ENCODE measurements at regions not wholly inside any gene's neighbourhood (a gene's known extent, or its start where the extent isn't known, plus 50 kb on each side); places are given as distances from the start of the nearest gene placed in this dataset.

GRCh38 chr9:81118416-81118815 lies 570.9 kb downstream of the TLE1 start:
- no peak for DNase-seq (ENCODE audit: low read depth)

GRCh38 chr9:81116340-81117137 lies 572.8 kb downstream of the TLE1 start:
- no peak for DNase-seq (ENCODE audit: low read depth)

- DNase-seq (ENCODE audit: low read depth), result peak; percentile 39
These were observed 575.8 kb downstream of the TLE1 start for GRCh38 chr9:81113453-81114124.

- DNase-seq (ENCODE audit: low read depth), result no peak
These were observed 576.5 kb downstream of the TLE1 start for GRCh38 chr9:81112627-81113452.

- peak; percentile 58 for DNase-seq (ENCODE audit: low read depth)
These were observed 580.5 kb downstream of the TLE1 start for GRCh38 chr9:81108821-81109220.

GRCh38 chr9:81108391-81108790 lies 581.0 kb downstream of the TLE1 start:
- DNase-seq (ENCODE audit: low read depth), result peak; percentile 62

GRCh38 chr9:81103597-81104471 lies 585.5 kb downstream of the TLE1 start:
- no peak for DNase-seq (ENCODE audit: low read depth)

- DNase-seq (ENCODE audit: low read depth), result no peak
These were observed 592.1 kb downstream of the TLE1 start for GRCh38 chr9:81097131-81097847.

GRCh38 chr9:81096625-81097024 lies 592.7 kb downstream of the TLE1 start:
- no peak for DNase-seq (ENCODE audit: low read depth)

- DNase-seq (ENCODE audit: low read depth), result no peak
These were observed 597.3 kb downstream of the TLE1 start for GRCh38 chr9:81092057-81092456.

- no peak for DNase-seq (ENCODE audit: low read depth)
These were observed 601.0 kb downstream of the TLE1 start for GRCh38 chr9:81088341-81088740.

GRCh38 chr9:81086416-81086815 lies 602.9 kb downstream of the TLE1 start:
- no peak for DNase-seq (ENCODE audit: low read depth)

- peak; percentile 66 for DNase-seq (ENCODE audit: low read depth)
These were observed 605.4 kb downstream of the TLE1 start for GRCh38 chr9:81083854-81084512.

- peak; percentile 65 for DNase-seq (ENCODE audit: low read depth)
These were observed 606.3 kb downstream of the TLE1 start for GRCh38 chr9:81083067-81083466.

- peak; percentile 58 for DNase-seq (ENCODE audit: low read depth)
These were observed 607.1 kb downstream of the TLE1 start for GRCh38 chr9:81082221-81082620.

GRCh38 chr9:81080900-81081299 lies 608.4 kb downstream of the TLE1 start:
- DNase-seq (ENCODE audit: low read depth), result no peak

- no peak for DNase-seq (ENCODE audit: low read depth)
These were observed 609.2 kb downstream of the TLE1 start for GRCh38 chr9:81080185-81080584.

GRCh38 chr9:81079055-81079454 lies 610.3 kb downstream of the TLE1 start:
- DNase-seq (ENCODE audit: low read depth), result no peak

GRCh38 chr9:81078555-81078954 lies 610.8 kb downstream of the TLE1 start:
- no peak for DNase-seq (ENCODE audit: low read depth)

GRCh38 chr9:81077572-81077971 lies 611.8 kb downstream of the TLE1 start:
- no peak for DNase-seq (ENCODE audit: low read depth)

Measured in RPMI7951 (cell line).